ENCODE measurements at regions not wholly inside any gene's neighbourhood (a gene's known extent, or its start where the extent isn't known, plus 50 kb on each side); places are given as distances from the start of the nearest gene placed in this dataset.
"Not testable (repeated sequence)": the region's sequence is repeated elsewhere in the genome, so short reads cannot be mapped to it uniquely, and the experiment has no call there.

- TF ChIP-seq CTCF (IDR thresholded peaks at IDR 0.05; ENCODE audit: low read depth, low read length): no peak
Measured at GRCh38 chr10:63058236-63058635, 74.9 kb upstream of the NRBF2 start.

GRCh38 chr10:63057509-63057908, 75.6 kb upstream of the NRBF2 start:
- no peak for DNase-seq (ENCODE audit: extremely low read depth, low read depth)
- no peak for TF ChIP-seq CTCF (IDR thresholded peaks at IDR 0.05; ENCODE audit: low read depth, low read length)

More at GRCh38 chr10:63058236-63058635, 74.9 kb upstream of the NRBF2 start:
- DNase-seq (ENCODE audit: extremely low read depth, low read depth): no peak

- DNase-seq (ENCODE audit: extremely low read depth, low read depth): no peak
- no peak for TF ChIP-seq CTCF (IDR thresholded peaks at IDR 0.05; ENCODE audit: low read depth, low read length)
Measured at GRCh38 chr10:63055705-63056104, 77.4 kb upstream of the NRBF2 start.

GRCh38 chr10:63054889-63055611, 78.1 kb upstream of the NRBF2 start:
- DNase-seq (ENCODE audit: extremely low read depth, low read depth): no peak

GRCh38 chr10:63052083-63052482, 81.0 kb upstream of the NRBF2 start:
- no peak for DNase-seq (ENCODE audit: extremely low read depth, low read depth)
- TF ChIP-seq CTCF (IDR thresholded peaks at IDR 0.05; ENCODE audit: low read depth, low read length): no peak

More at GRCh38 chr10:63054889-63055611, 78.1 kb upstream of the NRBF2 start:
- no peak for TF ChIP-seq CTCF (IDR thresholded peaks at IDR 0.05; ENCODE audit: low read depth, low read length)

GRCh38 chr10:63042256-63042655, 90.9 kb upstream of the NRBF2 start:
- no peak for TF ChIP-seq CTCF (IDR thresholded peaks at IDR 0.05; ENCODE audit: low read depth, low read length)
- DNase-seq (ENCODE audit: extremely low read depth, low read depth): no peak

GRCh38 chr10:63033616-63034185, 99.4 kb upstream of the NRBF2 start:
- DNase-seq (ENCODE audit: extremely low read depth, low read depth): not testable (repeated sequence)

GRCh38 chr10:63030536-63030935, 102.6 kb upstream of the NRBF2 start:
- TF ChIP-seq CTCF (IDR thresholded peaks at IDR 0.05; ENCODE audit: low read depth, low read length): no peak

More at GRCh38 chr10:63030536-63030935, 102.6 kb upstream of the NRBF2 start:
- no peak for DNase-seq (ENCODE audit: extremely low read depth, low read depth)

All from AG09319 (cell line).